CMK (cell line): ENCODE measurements at regions not wholly inside any gene's neighbourhood (a gene's known extent, or its start where the extent isn't known, plus 50 kb on each side); places are given as distances from the start of the nearest gene placed in this dataset.
"Not testable (repeated sequence)": the region's sequence is repeated elsewhere in the genome, so short reads cannot be mapped to it uniquely, and the experiment has no call there.

Source experiments
- DNase-seq: peaks from one replicate; pipeline ENCODE4 v3.0.0-alpha.2; 2010; ENCODE audit warnings: low read depth

DNA sequence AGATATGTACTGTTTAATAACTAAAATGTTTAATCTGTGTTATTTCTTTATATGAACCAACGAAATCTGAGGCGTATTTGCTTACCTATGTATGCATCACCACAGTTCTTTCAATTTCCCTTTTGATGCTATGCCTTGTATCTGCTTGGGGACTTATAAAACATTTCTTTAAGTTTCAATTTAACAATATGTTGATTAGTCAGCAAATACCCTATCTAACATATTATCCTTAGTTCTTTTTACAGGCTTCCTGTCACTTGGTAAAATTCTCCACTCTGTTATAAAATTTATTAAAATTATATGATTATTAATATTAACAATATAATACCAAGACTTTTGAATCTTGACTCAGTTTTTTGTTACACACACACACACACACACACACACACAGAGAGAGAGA is 174.3 kb downstream of the CPS1 start:
- no peak for DNase-seq

DNA sequence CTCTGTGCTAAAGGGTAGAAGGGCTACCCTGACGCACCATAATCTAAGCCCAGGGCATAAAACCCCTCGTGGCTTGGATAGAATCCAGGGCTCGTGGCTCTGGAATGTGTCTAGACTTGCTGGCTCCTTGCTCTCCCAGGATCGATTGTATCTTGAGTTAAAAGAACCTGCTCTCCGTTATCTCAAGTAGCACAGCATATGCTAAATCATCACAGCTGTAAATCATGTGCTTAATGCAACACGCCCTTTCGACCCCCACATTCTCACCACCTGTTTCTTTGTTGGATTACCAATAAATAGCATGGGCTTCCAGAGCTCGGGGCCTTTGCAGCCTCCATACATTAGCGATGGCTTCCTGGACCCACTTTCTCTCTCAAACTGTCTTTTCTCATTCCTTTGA is 190.4 kb downstream of the CPS1 start:
- DNase-seq, result not testable (repeated sequence)

GRCh38 chr2:210752532-210752931 is 196.1 kb downstream of the CPS1 start:
- DNase-seq, result no peak

GRCh38 chr2:210753386-210753785 is 197.0 kb downstream of the CPS1 start:
- DNase-seq, result no peak

DNA sequence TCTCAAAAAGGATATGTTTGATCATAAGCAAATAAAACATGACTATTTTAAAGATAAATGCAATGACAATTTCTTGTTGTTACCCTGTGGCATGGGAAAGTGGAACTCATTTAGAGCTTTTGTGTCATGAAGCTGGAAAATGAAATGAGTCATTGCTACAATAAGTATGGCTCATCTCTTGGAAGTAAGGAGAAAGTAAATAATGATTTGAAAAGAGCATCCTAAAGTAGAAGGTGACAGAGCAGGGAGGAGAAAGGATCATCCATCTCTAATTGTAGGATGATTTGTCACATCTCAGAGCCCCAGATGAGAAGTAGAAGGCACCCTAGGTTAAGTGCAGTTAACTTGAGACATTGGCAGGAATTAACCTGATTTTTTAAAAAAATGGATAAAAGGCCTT is 200.5 kb downstream of the CPS1 start:
- DNase-seq, result no peak

GRCh38 chr2:210762604-210763588 is 206.5 kb downstream of the CPS1 start:
- no peak for DNase-seq

DNA sequence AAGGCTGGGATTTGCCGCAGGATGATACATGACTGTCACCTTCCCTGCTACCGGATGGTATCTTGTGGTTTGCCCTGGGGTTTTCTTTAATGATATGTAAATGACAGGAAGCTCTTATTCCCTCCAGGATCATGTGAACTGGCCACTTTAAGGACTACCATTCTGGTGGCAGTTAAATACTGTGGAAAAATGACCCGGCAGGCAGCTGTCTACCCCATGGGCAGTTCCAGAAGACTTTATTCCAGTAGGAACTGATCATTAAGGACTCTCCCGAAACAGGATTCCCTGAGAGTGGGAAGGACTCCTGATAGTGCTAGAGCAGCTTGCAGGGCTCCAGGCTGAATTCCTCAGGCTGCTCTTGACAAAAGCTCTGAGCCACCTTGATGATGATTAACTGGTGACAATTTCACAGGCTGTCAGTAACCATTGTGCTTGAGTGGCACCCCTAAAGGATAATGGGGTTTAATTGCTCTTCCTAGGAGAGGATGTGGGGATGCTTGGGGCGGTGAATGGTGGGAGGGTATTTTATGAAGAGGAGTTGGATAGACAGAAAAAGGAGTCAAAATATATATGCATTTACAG is 212.0 kb downstream of the CPS1 start:
- no peak for DNase-seq

GRCh38 chr2:210776756-210777155 is 220.4 kb downstream of the CPS1 start:
- no peak for DNase-seq

- no peak for DNase-seq
These were observed 225.8 kb downstream of the CPS1 start for GRCh38 chr2:210782222-210782621.

- DNase-seq, result not testable (repeated sequence)
These were observed 231.4 kb downstream of the CPS1 start for GRCh38 chr2:210787831-210788230.

- DNase-seq, result no peak
These were observed 235.6 kb downstream of the CPS1 start for GRCh38 chr2:210792000-210792399.

DNA sequence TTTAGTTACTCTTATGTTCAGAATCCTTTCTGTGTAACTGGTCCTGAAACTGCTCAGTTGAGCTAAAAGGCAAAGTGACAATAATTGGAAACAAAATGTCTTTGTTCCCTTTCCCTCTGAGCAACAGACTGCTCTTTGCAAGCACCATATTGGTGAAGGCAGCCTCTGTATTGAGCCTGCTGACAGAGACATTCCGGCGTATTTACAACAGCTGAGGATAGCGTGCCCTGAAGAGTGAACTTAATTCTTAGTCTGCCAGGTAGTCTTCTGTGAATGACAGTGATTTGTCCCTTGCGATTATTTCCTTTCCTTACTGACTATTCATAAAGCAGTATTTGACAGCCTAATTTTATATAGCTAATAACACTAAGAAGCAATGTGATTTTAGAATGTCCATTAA is 239.1 kb downstream of the CPS1 start:
- no peak for DNase-seq

GRCh38 chr2:210798180-210798579 is 241.8 kb downstream of the CPS1 start:
- DNase-seq, result no peak

DNA sequence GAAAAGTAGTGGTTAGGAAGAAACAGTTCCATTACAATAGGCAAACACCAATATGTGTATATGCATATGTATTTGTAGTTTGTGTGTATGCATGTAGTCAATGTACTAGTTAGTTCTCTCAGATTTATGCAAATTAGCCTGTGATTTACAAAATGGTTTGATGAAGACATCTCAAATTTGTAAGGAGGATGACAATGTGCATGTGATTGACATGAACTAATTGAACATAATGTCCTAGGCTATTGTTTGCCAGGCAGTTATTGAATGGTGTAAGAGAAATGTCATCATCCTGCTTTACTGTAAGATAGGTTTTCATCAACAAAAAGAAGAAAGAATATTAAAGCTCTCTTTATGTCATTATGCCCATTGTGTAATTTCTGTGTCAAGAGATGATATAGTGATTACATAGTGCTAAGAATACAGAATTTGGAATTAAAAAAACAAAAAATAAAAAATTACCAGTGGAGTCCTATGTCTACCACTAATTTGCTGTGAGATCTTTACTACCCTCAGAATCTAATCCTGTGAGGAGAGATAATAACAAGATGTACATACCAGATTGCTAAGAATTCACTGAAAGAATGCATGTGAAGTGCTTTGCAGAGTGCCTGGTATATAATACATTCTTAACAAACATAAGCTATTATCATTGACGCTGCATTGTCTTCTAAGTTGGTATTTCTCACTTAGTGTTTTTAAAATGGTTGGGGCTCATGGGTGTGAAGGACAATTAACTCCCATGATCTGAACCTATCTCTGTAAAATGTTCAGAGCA is 258.0 kb downstream of the CPS1 start:
- no peak for DNase-seq

GRCh38 chr2:210816769-210817168 is 260.4 kb downstream of the CPS1 start:
- no peak for DNase-seq

- no peak for DNase-seq
These were observed 262.1 kb downstream of the CPS1 start for GRCh38 chr2:210818473-210818872.

- DNase-seq, result no peak
These were observed 277.0 kb downstream of the CPS1 start for GRCh38 chr2:210833403-210833802.

- no peak for DNase-seq
These were observed 282.6 kb downstream of the CPS1 start for GRCh38 chr2:210839034-210839433.

GRCh38 chr2:210839450-210839849 is 283.1 kb downstream of the CPS1 start:
- no peak for DNase-seq

DNA sequence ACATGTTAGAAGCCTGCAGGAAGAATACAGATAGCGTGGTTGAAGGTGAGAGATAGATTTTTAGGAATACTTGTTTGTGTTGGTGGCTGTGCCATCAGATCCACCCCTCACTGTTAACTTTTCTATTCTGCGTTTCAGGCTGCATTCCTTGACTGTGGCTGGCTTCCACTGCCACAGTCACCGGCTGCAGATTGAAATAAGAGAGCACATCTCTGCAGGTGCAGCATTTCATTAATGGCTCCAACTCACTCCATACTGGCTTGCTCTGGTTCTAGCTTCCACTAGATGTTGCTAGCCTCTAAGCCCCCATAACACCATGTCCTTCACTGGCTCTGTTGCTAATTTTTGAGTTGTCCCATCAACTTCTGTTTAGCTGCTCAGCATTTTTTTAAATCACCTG is 286.5 kb downstream of the CPS1 start:
- DNase-seq, result no peak

DNA sequence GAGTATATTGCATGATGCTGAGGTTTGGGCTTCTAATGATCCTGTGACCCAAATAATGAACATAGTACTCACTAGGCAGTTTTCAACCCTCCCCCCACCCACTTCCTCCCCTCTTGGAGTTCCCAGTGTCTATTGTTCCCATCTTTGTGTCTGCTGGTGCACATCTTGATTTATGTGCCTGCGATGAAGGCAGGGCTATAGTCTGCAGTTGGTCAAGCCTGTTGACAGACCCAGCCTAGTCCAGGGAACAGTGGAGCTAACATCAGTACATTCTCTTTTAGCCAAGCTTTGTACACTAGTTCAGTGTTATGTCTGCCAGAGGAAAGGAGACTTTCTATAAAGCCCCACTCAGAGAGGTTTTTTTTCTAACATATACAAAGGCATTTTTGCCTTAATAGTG is 287.6 kb downstream of the CPS1 start:
- no peak for DNase-seq

DNA sequence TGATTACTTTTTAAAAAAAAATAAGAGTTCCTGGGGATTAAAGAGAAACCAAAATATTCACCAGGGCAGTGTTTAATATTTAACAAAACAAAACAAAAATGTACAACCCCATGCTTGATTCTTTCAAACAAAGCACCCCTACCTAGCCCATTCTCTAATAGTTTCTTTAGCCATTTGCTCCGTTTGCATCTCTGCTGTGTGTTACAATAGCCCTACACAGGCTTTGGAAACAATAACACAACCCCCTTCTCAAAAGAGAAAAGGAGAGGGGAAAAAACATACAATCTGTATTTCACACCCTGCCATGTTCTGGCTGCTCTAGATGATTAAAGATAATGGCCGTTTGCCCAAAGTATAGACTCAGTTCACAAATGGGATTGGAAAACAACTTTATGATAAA is 302.9 kb downstream of the CPS1 start:
- no peak for DNase-seq

DNA sequence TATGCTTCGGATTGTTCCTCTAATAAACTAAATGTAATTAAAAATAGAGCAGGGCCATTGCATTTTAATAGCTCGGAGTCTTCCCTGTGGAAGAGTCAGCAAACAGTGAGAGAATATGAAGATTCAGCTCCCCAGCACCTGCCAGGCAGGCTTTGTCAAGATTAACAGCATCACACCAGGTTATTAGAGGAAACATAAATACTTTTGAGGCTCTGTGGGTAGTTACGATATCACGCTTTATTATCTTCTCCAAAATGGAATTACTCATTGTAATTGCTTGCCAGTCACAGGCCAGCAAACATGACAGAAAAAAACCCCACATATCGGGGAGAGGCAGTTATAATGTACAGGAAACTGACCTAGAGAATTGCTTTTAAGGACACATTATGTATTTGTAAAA is 303.9 kb downstream of the CPS1 start:
- DNase-seq, result no peak
